H1 (cell line): ENCODE measurements at regions not wholly inside any gene's neighbourhood (a gene's known extent, or its start where the extent isn't known, plus 50 kb on each side); places are given as distances from the start of the nearest gene placed in this dataset.

Experiments used
- ASH2L ChIP-seq: fragments of 200-600, 300-600 bp; sonication (generic); IDR thresholded peaks from one replicate; pipeline ENCODE4 v1.7.1; 2017; ENCODE audit warnings: low read length
- EP300 ChIP-seq, 2 experiments: IDR thresholded peaks; 1 replicate in 1 of 2; 2 replicates in 1 of 2; pipeline ENCODE4 v1.6.1; 2011 to 2012; ENCODE audit warnings: low read depth in 2 of 2, low read length in 2 of 2, mild to moderate bottlenecking in 2 of 2, borderline replicate concordance in 1 of 2, inconsistent platforms in 1 of 2, moderate library complexity in 1 of 2
- HDAC2 ChIP-seq, 2 experiments: fragments of 300-600 bp in 1 of 2; sonication (generic) in 1 of 2; IDR thresholded peaks; 2 replicates each; pipeline ENCODE4 v1.6.1; 2011 to 2012; ENCODE audit warnings: low read depth in 2 of 2, low read length in 2 of 2, mild to moderate bottlenecking in 2 of 2, moderate library complexity in 2 of 2, borderline replicate concordance in 1 of 2, inconsistent platforms in 1 of 2
- POLR2A ChIP-seq, 2 experiments: IDR thresholded peaks; 1 replicate in 1 of 2; 2 replicates in 1 of 2; pipeline ENCODE4 v1.6.1; 2011; ENCODE audit warnings: low read depth in 2 of 2, low read length in 2 of 2, mild to moderate bottlenecking in 2 of 2; ENCODE audit errors: control extremely low read depth in 1 of 2
- RFX5 ChIP-seq: IDR thresholded peaks from 2 replicates; pipeline ENCODE4 v1.6.1; 2011; ENCODE audit warnings: low read depth, low read length, improper control_type of control experiment, borderline replicate concordance
- SUZ12 ChIP-seq: fragments of 200-600 bp; sonication (generic); IDR thresholded peaks from 2 replicates; pipeline ENCODE4 v1.6.1; 2012; ENCODE audit warnings: mild to moderate bottlenecking, inconsistent platforms, low read length, moderate library complexity, mixed read lengths
- TCF12 ChIP-seq: IDR thresholded peaks from 2 replicates; pipeline ENCODE4 v1.6.1; 2011; ENCODE audit warnings: low read depth, mild to moderate bottlenecking, low read length

DNA sequence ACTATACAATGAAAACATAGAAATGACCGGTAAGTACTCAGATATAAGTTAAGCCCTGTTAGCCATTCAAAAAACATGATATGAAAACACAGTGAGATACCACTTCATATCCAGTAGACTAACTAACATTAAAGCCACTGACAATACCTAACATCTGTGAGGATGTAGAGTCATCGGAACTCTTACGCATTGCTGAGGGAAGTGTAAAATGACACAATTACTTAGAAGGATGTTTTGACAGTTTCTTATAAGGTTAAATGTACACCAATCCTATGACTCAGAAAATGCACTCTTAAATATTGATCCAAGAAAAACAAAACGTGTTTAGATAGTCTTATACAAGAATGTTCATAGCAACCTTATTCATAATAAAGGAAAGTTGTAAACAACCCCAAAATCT, 782.9 kb downstream of the BCL11B start (continued):
- TF ChIP-seq SUZ12, result no peak
- no peak for TF ChIP-seq RFX5
- no peak for TF ChIP-seq HDAC2 (IDR thresholded peaks at IDR 0.05; ENCODE audit: borderline replicate concordance in 1 of 2, low read depth in 2 of 2, low read length in 2 of 2)
- no peak for TF ChIP-seq POLR2A (IDR thresholded peaks at IDR 0.05; ENCODE audit: control extremely low read depth in 1 of 2, low read depth in 2 of 2, low read length in 2 of 2)
- no peak for TF ChIP-seq EP300 (IDR thresholded peaks at IDR 0.05; ENCODE audit: borderline replicate concordance in 1 of 2, low read depth in 2 of 2, low read length in 2 of 2)
- no peak for TF ChIP-seq TCF12
- TF ChIP-seq ASH2L, result no peak
